Common myeloid progenitor, CD34-positive (primary cell): ENCODE measurements at regions not wholly inside any gene's neighbourhood (a gene's known extent, or its start where the extent isn't known, plus 50 kb on each side); places are given as distances from the start of the nearest gene placed in this dataset.

Experiments used
- CTCF ChIA-PET: fragments of 350-600 bp; sonication (Branson Sonifier 250); formaldehyde crosslinking; loops from one replicate; lab custom pipeline; 2021; ENCODE audit warnings: antibody characterized with exemption; lab: Charles Lee
- POLR2A ChIA-PET: fragments of 350-600 bp; sonication (Branson Sonifier 250); formaldehyde crosslinking; loops from one replicate; lab custom pipeline; 2021; ENCODE audit warnings: antibody characterized with exemption; lab: Charles Lee
- DNase-seq, 3 donors: peaks; one replicate each; pipeline versions ENCODE4 v3.0.0 to v3.0.0-alpha.2; 2013
- H3K27ac ChIP-seq, 2 experiments: 1 replicate in 1 of 2; 2 replicates in 1 of 2; pipeline ENCODE4 v1.7.0; 2013; ENCODE audit warnings: inconsistent platforms in 2 of 2, low read length in 2 of 2, mild to moderate bottlenecking in 2 of 2, low read depth in 1 of 2, moderate library complexity in 1 of 2; ENCODE audit not compliant: severe bottlenecking in 2 of 2, insufficient read depth in 1 of 2, poor library complexity in 1 of 2
- H3K27me3 ChIP-seq, 5 experiments: replicated peaks in 2 of 5; 1 replicate in 3 of 5; 2 replicates in 2 of 5; pipeline versions ENCODE4 v1.6.1 to v1.7.0; 2013; ENCODE audit warnings: low read length in 4 of 5, mild to moderate bottlenecking in 2 of 5, moderate library complexity in 2 of 5, inconsistent platforms in 1 of 5; ENCODE audit not compliant: insufficient read depth in 5 of 5, control insufficient read depth in 4 of 5
- H3K36me3 ChIP-seq, 4 experiments: 1 replicate in 2 of 4; 2 replicates in 2 of 4; pipeline versions ENCODE4 v1.6.1 to v1.7.0; 2013; ENCODE audit warnings: low read length in 3 of 4, control low read depth in 1 of 4, mild to moderate bottlenecking in 1 of 4; ENCODE audit not compliant: control insufficient read depth in 4 of 4, insufficient read depth in 4 of 4
- H3K4me1 ChIP-seq, 4 experiments: 1 replicate in 3 of 4; 2 replicates in 1 of 4; pipeline versions ENCODE4 v1.6.1 to v1.7.1; 2013; ENCODE audit warnings: low read length in 3 of 4, mild to moderate bottlenecking in 3 of 4, control low read depth in 1 of 4, inconsistent platforms in 1 of 4, moderate library complexity in 1 of 4; ENCODE audit not compliant: control insufficient read depth in 4 of 4, insufficient read depth in 4 of 4; ENCODE audit errors: control extremely low read depth in 1 of 4
- H3K4me3 ChIP-seq, 7 experiments: 1 replicate in 4 of 7; 2 replicates in 3 of 7; pipeline versions ENCODE4 v1.5.1 to v1.7.0; 2013; ENCODE audit warnings: mild to moderate bottlenecking in 7 of 7, low read length in 6 of 7, moderate library complexity in 6 of 7, inconsistent platforms in 2 of 7, low read depth in 2 of 7, control low read depth in 1 of 7; ENCODE audit not compliant: insufficient read depth in 4 of 7, control insufficient read depth in 1 of 7; ENCODE audit errors: extremely low read depth in 1 of 7
- H3K9me3 ChIP-seq, 5 experiments: 1 replicate in 4 of 5; 2 replicates in 1 of 5; pipeline versions ENCODE4 v1.6.1 to v1.7.1; 2013; ENCODE audit warnings: low read length in 4 of 5, mild to moderate bottlenecking in 2 of 5, inconsistent platforms in 1 of 5, low read depth in 1 of 5, moderate library complexity in 1 of 5; ENCODE audit not compliant: control insufficient read depth in 4 of 5, insufficient read depth in 2 of 5; ENCODE audit errors: control extremely low read depth in 1 of 5
- WGBS: methylation state at CpG from one replicate; pipeline ENCODE4 v1.1.5; 2013; ENCODE audit not compliant: insufficient coverage; 5-methylcytosine and 5-hydroxymethylcytosine counted together

- no peaks in the 10 kb centered on the region for H3K27me3 ChIP-seq
- H3K36me3 ChIP-seq = no peaks in the 10 kb centered on the region
- peaks cover 0 to 2% (median 0%) of the 10 kb centered on the region in 4 experiments for H3K4me1 ChIP-seq
- 96% methylated on average over 2 of the region's 2 CpGs for WGBS
- H3K4me3 ChIP-seq = no peak overlapping the region
- no peak overlapping the region for H3K27ac ChIP-seq
- DNase-seq = no peak
- ChIA-PET POLR2A (no interaction called here), CTCF (no interaction called here)
- peaks cover 0 to 2% (median 0%) of the 10 kb centered on the region in 5 experiments for H3K9me3 ChIP-seq
These were observed 1064.9 kb downstream of the TTLL7 start for GRCh38 chr1:82934074-82934473.

GRCh38 chr1:82932727-82933126, 1066.2 kb downstream of the TTLL7 start:
- CTCF ChIA-PET = no interaction called here
- Histone ChIP-seq H3K27me3 (no peaks in the 10 kb centered on the region), H3K9me3 (peaks cover 0 to 2% (median 0%) of the 10 kb centered on the region in 5 experiments), H3K27ac (no peak overlapping the region), H3K36me3 (no peaks in the 10 kb centered on the region), H3K4me1 (peaks cover 0 to 2% (median 0%) of the 10 kb centered on the region in 4 experiments), H3K4me3 (no peak overlapping the region)
- WGBS = no CpG with 5 or more reads among the region's 2 CpGs
- POLR2A ChIA-PET = no interaction called here
- DNase-seq = no peak

GRCh38 chr1:82932207-82932606, 1066.7 kb downstream of the TTLL7 start:
- WGBS = no CpG with 5 or more reads among the region's 2 CpGs
- H3K27ac ChIP-seq = no peak overlapping the region
- no peaks in the 10 kb centered on the region for H3K27me3 ChIP-seq
- peaks cover 0 to 2% (median under 1%) of the 10 kb centered on the region in 4 experiments for H3K4me1 ChIP-seq
- CTCF ChIA-PET = no interaction called here
- H3K36me3 ChIP-seq = no peaks in the 10 kb centered on the region
- DNase-seq = no peak
- POLR2A ChIA-PET = no interaction called here
- no peak overlapping the region for H3K4me3 ChIP-seq
- no peaks in the 10 kb centered on the region for H3K9me3 ChIP-seq

- DNase-seq = peak; percentile 2 to 55 (median 44)
- POLR2A ChIA-PET = interaction anchor here (0.6 kb wide), 1 partner anchor 73 kb away, joined by 3 read pairs; no protein-coding TSS in a partner anchor
- Histone ChIP-seq H3K36me3 (no peaks in the 10 kb centered on the region), H3K27me3 (no peaks in the 10 kb centered on the region), H3K27ac (no peak overlapping the region), H3K4me1 (peaks cover 0 to 2% (median under 1%) of the 10 kb centered on the region in 4 experiments), H3K4me3 (no peak overlapping the region), H3K9me3 (no peaks in the 10 kb centered on the region)
- CTCF ChIA-PET = no interaction called here
These were observed 1067.9 kb downstream of the TTLL7 start for GRCh38 chr1:82931006-82931405.

- Histone ChIP-seq H3K9me3 (no peaks in the 10 kb centered on the region), H3K27me3 (no peaks in the 10 kb centered on the region), H3K27ac (no peak overlapping the region), H3K4me3 (no peak overlapping the region), H3K4me1 (peaks cover 0 to 2% (median under 1%) of the 10 kb centered on the region in 4 experiments), H3K36me3 (no peaks in the 10 kb centered on the region)
- DNase-seq = no peak
- 100% methylated on average over 1 of the region's 1 CpG for whole genome bisulfite sequencing
- POLR2A ChIA-PET = no interaction called here
- CTCF ChIA-PET = no interaction called here
These were observed 1071.2 kb downstream of the TTLL7 start for GRCh38 chr1:82927753-82928152.

GRCh38 chr1:82924666-82925065, 1074.3 kb downstream of the TTLL7 start:
- Histone ChIP-seq H3K4me1 (peaks cover 0 to 2% (median 0%) of the 10 kb centered on the region in 4 experiments), H3K4me3 (no peak overlapping the region), H3K27ac (no peak overlapping the region), H3K36me3 (no peaks in the 10 kb centered on the region), H3K27me3 (no peaks in the 10 kb centered on the region), H3K9me3 (no peaks in the 10 kb centered on the region)
- 100% methylated on average over 2 of the region's 2 CpGs for WGBS
- no peak for DNase-seq
- POLR2A ChIA-PET = no interaction called here
- CTCF ChIA-PET = no interaction called here

- H3K4me3 ChIP-seq = no peak overlapping the region
- no peaks in the 10 kb centered on the region for H3K9me3 ChIP-seq
- H3K4me1 ChIP-seq = peaks cover 0 to 2% (median 0%) of the 10 kb centered on the region in 4 experiments
- WGBS = no CpG with 5 or more reads among the region's 4 CpGs
- H3K36me3 ChIP-seq = no peaks in the 10 kb centered on the region
- no peak for DNase-seq
- CTCF ChIA-PET = no interaction called here
- no peaks in the 10 kb centered on the region for H3K27me3 ChIP-seq
- H3K27ac ChIP-seq = no peak overlapping the region
- POLR2A ChIA-PET = no interaction called here
These were observed 1075.0 kb downstream of the TTLL7 start for GRCh38 chr1:82923931-82924330.
